Stimulated activated CD8-positive, alpha-beta memory T cell treated with anti-CD3 and anti-CD28 coated beads, Interleukin-4, amount 100 ng/mL, for 48 hours (primary cell): ENCODE measurements at regions not wholly inside any gene's neighbourhood (a gene's known extent, or its start where the extent isn't known, plus 50 kb on each side); places are given as distances from the start of the nearest gene placed in this dataset.

ENCODE experiments used
- DNase-seq: peaks from one replicate; pipeline ENCODE4 v3.0.0-alpha.2; 2020

DNA sequence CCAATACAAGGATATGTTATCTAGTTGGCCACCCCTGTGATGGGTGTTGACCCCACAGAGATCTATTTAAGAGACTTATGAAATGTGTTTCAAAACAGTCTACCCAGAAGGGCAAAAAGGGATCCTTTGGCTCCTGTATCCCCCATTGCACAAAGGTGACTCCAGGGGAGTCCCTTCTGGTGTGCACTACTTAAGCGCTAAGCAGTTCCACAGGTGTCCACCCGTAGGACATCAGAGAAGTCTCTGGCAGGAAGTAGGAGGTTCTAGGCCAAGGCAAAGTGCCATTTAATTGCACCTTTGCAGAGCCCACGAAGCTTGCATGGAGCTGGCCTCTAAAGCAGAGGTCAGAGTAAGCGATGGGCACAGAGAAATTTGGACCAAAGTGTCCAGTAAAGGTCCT is 147.7 kb downstream of the MRPL14 start:
- DNase-seq, result no peak

DNA sequence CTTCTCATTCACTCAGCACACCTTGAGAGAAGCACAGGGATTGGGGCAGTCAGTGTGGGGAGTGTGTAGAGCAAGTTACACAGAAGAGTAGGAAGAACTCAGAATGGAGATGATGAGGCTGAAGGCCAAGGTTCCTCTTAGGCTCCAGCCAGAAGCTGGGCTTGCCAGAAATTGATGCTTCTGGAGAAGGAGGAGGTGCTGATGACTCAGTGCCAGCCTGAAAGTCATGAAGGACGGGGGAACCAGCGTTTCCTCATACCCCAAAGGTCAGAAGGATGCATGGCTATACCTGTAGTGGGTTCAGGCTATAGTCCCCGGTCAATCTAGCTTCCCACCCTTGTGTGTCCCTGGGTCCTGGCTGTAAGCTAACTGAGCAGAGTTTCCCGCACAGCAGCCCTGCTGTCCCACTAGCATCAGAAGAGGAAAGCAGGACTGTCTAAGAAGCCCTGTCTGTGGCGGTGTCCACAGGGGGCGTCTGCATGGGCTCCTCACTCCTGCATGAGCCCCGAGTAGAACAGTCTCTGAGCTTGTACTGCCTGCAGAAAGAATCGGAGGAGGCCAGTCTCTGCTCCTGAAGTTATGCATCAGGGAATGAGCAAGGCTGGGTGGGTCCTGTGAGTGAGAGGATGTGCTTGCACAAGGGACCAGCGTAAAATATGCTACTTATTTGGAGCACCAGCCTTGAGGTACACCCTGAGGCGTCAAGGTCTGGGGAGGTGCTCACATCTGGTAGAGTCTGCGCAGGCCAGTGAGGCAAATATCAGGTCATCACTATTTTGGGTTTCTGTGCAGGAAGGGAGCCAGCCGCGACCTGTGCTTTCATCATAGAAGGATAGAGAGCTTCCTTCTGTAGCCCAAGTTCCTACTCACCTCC is 148.5 kb downstream of the MRPL14 start:
- no peak for DNase-seq

DNA sequence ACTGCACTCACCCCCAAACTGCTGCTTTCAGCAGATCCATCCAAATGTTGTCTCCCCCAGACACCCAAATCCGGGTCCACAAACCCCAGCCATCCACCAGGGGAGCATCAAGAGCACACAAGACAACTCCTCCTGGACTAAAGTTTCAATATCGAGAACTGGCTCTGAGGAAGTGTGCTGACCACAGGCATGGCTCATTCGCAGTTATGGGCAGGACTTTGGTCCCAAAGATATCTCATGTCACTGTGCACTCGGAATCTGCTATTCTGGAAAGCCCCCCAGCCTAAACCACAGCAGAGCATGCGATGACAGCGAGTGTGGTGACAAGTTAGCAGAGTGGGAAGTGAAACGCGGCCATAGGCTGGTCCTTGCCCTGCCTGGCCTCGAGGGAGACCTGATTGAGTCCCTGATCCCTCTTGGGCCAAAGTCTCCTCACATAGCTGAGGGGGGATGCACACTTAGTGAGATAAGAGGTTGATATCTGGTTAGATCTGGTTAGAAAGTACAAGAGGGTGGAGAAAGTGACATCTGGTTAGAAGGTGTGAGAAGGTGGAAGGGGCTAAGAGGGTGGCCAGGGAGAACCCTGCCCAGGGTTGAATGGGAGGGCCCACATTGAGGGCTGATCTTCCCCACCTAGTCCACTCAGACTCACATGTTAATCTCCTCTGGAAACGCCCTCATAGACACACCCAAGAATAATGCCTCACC is 149.7 kb downstream of the MRPL14 start:
- no peak for DNase-seq

DNA sequence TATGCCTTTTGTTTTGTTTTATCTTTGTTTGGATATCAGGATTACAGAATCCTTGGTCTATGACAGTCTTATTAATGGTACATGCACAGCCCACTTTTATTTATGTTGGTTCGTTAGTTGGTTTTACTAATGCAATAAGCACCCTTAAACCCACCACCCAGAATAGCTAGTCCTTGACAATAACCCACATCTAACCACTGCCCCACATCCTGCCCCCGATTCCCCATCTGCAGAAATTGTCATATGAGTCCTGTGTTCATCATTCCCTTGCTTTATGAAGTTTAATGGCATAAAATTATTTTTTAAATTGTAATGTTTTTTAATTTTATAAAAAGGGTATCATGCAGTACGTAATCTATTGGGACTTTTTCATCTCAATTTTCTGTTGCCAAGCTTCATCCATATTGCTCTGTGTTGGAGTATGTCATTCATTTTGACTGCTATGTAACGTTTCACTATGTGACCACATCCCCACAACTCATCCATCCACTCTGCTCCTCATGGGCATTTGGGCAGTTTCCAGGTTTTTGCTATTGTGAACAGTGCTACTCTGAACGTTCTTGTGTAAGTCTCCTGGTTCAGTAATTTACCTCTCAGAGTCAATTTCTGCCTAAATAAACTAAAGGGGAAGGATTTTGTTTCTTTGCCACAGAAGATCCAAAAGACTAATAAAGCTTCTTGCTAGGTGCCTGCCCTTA is 150.4 kb downstream of the MRPL14 start:
- no peak for DNase-seq

DNA sequence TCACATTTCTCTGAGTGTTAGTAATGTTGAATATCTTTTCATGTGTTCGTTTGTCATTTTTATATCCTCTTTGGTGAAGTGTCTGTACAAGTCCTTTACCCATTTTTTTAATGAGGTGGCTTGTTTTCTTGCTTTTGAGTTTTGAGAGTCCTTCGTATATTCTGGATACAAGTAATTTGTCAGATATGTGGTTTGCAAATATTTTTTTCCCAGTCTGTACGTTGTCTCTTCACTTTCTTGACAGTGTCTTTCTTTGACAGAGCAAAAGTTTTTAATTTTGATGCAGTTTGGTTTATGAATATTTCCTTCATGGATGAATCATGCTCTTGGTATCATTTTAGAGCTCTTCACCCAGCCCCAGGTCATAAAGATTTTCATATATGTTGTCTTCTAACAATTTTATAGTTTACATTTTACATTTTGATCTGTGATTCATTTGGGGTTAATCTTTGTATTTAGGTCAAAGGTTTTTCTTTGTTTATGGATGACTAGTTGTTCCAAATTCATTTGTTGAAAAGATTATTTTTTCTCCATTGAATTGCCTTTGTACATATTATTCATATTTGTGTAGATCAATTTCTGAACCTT is 152.5 kb downstream of the MRPL14 start:
- no peak for DNase-seq

DNA sequence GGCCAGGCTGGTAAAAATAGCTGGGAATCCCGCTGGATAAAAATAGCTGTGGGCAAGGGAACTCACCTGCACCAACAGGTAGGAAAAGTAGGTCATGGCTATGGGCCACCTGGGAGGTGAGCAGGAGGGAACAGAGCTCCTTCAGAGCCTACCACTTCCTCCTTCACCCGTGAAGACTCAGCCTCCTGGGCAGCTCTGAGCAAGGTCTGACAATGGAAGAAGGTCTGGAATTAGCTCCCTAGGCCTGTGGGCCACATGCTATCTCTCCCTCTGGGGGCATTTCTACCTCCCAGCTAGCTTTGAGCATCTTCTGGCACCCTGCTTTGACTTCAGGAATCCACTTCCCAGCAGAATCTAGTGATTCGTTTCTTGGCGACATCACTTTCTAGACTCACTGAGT is 153.9 kb downstream of the MRPL14 start:
- DNase-seq, result no peak

DNA sequence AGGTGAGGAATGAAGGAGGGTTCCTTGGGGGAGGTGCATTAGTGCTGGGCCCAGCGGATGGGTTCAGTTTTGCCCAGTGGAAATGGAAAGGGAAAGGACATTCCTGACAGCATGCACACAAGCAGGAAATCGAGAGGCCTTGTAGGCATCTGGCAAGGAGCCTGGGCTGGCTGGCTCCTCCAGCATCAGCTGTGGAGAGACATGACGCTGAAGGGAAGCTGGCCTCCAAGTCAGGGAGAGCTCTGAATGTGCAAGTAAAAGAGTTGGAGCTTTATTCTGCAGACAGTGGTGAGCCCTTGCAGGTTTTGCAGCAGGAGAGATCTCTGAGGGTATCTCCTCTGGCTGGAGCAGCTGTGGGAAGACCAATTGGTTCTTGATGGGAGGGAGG is 154.3 kb downstream of the MRPL14 start:
- no peak for DNase-seq

DNA sequence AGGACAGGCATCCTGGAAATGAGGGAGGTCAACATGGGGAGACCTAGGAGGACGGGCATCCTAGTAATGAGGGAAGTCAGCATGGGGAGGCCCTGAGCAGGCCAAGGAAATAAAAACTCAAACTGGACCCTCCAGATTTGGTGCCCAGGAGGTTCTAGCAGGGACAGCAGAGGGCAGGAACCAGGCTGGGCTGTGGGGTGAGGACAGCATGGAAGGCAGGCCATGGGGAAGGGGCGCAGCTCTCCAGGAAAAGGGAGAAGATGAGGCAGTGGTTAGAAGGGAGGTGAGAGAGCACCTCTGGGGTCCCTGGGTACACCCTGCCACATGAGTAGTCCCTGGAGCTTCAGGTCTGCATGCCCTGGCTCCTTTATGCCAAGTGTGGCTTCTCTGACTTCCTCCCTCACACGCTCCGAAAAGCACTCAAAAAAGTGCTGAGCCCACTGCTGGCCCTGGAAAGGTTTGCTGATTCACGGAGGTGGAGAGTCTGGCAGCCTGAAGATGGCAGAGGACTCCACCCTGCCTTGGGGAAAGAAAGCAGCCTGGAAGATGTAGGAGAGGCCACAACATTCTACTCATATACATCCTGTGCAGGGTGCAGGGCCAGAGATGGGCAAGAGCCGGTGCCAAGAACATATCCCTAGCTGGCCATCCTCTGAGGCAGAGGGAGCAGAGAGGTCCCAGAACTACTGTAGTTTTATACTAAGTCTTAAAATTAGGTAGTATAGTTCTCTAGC is 154.9 kb downstream of the MRPL14 start:
- DNase-seq, result no peak

DNA sequence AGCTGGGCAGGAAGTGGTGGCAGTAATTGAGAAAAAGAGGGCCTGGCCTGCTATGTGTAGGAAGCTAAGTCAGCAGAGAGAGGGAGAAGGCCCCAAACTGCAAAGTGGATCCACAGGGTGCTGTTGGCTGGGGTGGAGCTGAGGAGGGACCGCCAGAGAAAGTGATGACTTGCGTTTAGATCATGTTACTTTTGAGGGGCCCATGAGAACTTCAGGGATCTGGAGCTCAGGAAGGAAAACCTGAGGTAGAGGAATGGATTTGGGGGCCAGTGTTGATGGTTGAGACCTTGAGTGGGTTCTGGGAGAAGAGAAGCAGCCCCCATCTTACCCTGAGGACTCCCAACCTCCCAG is 155.5 kb downstream of the MRPL14 start:
- DNase-seq, result peak; percentile 5

DNA sequence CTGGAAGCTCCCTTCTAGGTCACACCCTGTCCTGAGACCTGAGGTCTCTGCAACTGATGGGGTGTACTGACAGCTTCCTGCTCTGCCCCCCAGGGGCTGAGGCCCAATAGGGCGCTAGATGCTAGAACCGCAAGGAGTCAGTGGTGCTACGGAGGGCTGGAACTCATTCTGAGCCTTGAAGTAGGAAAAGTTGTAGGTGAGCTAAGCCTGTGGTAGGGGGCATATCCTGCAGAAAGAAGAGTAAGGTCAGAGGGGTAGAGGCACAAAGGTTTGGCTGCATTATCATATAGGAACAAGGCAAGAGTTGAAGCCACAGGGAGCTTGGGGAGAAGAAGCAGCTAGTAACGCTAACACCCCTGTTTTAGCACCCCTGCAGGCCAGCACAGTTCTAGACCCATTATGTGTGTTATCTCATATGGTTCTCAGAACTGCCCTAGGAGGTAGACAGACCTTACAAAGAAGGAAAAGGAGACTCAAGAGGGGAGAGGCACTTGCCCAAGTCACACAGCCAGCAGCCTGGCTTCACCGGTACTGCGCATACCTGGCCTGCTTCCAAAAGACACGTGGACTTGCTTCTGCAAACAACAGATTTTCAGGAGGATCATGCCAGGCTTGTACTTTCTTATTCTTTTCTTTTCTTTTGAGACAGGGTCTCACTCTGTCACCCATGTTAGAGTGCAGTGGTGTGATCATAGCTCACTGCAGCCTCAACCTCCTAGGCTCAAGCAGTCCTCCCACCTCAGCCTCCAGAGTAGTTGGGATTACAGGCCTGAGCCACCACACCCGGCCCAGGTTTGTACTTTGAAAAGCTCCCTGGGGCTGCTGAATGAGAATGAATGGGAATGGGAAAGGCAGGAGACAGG is 156.1 kb downstream of the MRPL14 start:
- peak; percentile 18 for DNase-seq

DNA sequence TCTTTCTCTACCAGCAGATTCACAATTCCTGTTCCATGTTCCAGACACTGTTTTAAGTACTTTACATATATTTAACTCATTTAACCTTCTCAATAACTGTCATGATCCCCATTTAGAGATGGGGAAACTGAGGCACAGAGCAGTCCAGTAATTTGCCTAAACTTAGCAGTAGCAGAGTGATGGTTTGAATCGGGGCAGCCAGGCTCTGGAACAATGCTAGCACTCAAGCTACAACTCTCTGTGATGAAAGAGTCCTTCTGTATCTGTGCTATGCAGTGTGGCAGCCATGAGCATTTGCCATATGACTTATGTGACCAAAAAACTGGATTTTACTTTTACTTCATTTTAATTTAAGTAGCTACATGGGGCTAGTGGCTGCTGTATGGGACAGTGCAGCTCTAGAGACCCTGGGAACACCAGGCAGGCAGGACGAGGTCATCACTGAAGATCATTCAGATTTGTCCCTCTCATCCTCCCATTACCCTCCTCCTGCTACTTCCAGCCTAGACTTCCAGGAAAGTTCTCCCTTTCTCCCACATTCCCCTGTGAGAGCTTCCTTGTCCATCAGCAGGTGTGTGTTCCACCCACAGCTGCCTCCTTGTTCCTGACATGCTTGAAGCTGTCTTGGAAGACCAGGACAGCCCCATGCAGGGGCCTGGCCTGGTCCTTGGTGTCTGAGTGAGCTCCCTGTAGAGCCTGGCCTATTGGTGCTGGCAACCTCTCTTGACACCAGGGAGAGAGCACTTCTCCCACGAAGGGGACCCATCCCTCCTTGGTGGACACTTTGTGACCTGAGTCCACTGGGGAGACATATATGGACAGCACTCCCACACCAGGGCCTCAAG is 157.0 kb downstream of the MRPL14 start:
- DNase-seq, result peak; percentile 8

DNA sequence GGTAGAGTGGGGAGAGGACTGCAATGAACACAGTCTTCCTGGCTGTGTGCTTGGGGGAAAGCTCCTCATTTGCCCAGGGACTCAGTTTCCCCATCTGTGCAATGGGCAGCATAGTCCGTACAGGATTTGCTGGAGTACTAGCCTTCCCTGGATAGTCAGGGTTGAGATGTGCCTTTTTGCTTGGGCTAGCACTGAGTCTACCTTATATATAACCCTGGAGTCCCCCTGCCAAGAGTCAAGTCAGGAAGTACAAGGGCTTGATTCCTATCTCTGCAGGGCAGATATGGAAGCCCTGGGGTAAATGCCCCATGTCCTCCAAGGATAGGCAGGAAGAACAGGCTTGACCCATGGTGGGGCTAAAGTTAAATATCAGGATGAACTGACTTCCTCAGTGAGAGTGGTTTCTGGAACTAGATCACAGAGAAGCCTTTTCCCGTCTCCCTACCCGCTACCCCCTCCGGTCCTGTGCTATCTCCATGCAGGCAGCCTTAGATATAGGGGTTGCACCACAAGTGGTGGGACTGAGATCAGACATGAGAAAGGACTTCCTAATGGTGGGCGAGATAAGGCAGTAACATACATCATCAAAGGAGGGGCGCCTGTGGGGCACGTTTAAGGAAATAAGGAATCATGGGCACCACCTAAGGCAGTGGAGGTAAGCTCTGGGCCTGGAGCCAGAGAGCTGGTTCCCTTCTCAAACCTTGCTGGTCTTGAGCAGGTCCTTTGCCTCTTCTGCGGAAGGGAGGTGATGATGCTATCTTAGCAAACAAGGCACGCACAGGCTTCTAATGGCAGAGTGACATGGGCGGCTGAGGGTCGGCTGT is 157.9 kb downstream of the MRPL14 start:
- DNase-seq, result peak; percentile 19

DNA sequence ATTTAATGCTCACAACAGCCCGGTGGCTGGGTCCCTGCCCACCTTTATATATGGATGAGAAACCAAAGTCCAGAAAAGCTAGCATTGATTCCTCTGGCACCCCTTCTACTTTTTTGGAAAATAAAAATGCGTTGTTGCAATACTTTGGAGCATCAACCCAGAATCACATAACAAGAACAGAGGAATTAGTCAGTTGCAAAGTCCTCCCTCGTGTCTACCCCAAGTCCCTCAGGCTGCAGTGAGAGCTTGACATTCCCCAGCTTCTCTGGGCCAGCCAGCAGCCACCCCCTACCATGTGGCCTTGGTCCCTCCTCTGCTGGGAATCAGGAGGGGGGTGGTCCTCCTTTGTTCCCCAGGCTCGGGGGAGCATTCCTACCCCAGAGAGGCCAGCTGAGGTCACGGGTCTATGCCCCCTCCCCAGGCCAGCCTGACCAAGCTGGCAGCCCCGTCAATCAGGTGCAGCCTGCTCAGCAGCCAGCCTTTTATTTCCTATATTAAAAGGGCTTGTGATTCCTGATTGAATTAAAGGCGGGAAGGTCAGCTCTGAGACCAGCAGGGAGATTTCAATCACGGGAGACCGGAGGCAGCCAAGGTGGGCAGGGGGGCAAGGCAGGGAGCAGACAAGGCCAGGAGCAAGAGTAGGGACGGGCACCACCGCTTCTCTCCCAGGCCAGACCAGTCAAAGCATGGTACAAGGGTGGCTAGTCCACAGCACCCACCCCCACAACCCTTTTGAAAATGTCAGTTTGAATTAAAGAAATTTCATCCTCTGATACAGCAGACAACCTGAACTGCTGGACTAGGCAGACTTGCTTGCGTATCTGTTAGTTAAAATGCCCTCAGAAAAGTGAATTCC is 158.9 kb downstream of the MRPL14 start:
- DNase-seq, result peak; percentile 10

DNA sequence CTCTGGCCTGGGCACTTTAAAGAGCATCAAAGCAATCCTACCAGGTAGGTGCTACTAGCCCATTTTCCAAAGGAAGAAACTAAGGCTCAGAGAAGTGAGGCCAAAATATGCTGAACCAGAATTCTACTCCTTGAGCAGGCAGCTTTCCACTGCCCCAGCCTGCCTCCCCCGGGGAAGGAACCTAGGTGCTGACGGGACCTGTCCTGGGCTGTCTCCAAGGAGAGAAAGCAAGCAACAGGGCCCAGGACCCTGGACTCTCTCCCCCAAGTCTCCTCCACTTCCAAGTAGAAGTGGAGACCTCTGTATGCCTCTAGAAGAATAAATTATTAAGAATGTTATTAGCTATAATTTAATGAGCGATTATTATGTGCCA is 159.5 kb downstream of the MRPL14 start:
- no peak for DNase-seq

DNA sequence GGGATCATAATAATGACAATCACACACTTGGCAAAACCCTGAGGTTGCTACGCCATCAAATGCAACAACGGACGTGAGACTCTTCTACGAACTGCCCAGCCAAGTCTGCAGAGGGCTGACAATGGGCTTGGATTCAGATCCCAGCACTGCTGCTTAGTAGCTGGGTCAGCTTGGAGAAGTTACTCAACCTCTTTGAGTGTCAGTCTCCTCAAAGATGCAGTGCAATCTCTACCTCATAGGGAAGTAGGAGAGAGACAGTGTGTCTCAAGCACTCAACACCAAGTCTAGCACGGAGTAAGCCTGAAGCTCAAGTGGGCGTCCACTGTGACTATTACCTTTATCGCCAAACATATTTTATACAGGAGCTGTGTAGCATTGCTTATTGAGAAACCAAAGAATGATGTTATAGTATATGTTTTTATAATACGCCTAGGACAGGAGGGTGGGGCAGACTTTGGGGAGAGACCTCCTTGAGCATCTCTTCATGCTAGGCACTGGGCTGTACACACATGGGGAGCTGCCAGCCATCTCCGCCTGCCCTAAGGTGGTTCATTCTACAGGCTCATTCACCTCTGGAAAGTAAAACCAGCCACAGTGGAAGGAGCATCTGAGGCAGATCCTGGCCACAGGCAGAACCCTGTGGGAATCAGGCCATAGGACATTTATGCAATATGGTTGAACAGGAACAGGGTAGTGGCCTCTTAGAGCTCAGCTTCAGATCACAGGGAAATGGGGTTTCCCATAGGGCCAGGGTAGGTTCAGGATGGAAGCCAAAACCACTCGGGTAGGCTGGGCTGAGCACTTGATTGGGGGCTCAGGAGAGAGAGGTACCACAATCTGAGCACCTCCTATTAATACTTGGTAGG is 160.2 kb downstream of the MRPL14 start:
- peak; percentile 7 for DNase-seq

DNA sequence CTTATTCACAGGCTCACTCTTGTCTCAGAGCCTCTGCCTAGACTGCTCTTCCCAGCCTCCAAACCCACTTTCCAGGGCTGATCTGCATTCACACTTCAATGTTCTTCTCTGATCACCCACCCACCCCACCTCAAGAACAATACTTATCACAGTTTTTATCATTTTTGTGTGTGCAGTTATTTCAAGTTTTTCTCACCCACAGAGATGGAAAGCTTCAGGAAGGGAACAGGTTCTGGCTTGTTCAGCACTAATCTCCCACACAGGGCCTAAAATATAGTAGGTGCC is 160.9 kb downstream of the MRPL14 start:
- DNase-seq, result no peak

DNA sequence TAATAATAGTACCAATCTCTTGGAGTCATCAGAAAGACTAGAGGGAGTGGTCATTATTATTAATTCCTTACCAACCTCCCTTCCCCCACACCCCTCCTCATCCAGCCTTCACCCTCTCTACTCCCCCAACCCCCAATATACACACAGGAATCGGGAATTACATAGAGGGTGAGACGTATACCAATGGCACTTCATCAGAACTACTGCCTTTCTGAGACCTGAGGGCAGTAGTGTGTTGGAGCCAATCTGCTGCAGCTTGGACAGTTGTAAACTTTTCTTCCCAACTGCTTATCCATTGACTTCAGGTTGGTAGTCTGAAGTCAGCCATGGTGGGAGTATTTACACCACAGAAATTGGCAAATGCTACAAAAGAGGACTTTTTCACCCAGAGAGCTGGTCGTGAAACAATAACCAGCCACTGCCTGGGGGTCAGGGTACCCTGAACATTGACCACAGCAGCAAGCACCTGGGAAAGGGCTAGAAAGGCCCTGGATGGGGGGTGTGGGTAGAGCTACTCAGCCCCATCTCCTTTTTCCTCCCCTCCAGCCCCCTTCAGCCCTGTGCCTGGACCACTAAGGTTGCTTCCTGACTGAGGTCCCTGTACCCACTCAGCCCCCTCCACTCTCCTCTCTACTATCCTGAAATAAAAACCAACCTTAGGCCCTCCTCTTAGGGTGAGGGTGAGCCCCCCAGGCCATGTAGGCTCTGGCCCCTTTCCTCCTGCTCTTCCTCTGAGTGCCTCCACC is 161.5 kb downstream of the MRPL14 start:
- DNase-seq, result peak; percentile 13
